Liver (tissue), 8 donors: ENCODE measurements at regions not wholly inside any gene's neighbourhood (a gene's known extent, or its start where the extent isn't known, plus 50 kb on each side); places are given as distances from the start of the nearest gene placed in this dataset.

ENCODE experiments used
- DNase-seq: peaks from one replicate; pipeline ENCODE4 v3.0.0-alpha.2; 2017; ENCODE audit warnings: low spot score
- H3K27ac ChIP-seq, 2 donors: one replicate each; pipeline ENCODE4 v1.7.0; 2013; ENCODE audit warnings: inconsistent platforms in 2 of 2, low read length in 2 of 2, control low read depth in 1 of 2, low read depth in 1 of 2, mild to moderate bottlenecking in 1 of 2
- H3K27me3 ChIP-seq, 4 donors: one replicate each; pipeline versions ENCODE4 v1.6.1 to v1.7.0; 2013; ENCODE audit warnings: low read length in 3 of 4, inconsistent platforms in 1 of 4, mild to moderate bottlenecking in 1 of 4, moderate library complexity in 1 of 4; ENCODE audit not compliant: control insufficient read depth in 4 of 4, insufficient read depth in 4 of 4
- H3K36me3 ChIP-seq, 4 donors: one replicate each; pipeline versions ENCODE4 v1.6.1 to v1.7.0; 2013; ENCODE audit warnings: low read length in 3 of 4, mild to moderate bottlenecking in 3 of 4, low read depth in 1 of 4, moderate library complexity in 1 of 4; ENCODE audit not compliant: control insufficient read depth in 4 of 4, insufficient read depth in 3 of 4
- H3K4me1 ChIP-seq, 4 donors: one replicate each; pipeline versions ENCODE4 v1.6.1 to v1.7.0; 2013; ENCODE audit warnings: low read length in 3 of 4, mild to moderate bottlenecking in 3 of 4, moderate library complexity in 1 of 4; ENCODE audit not compliant: control insufficient read depth in 4 of 4, insufficient read depth in 4 of 4
- H3K4me3 ChIP-seq, 3 donors: one replicate each; pipeline versions ENCODE4 v1.6.1 to v1.7.0; 2013; ENCODE audit warnings: low read length in 3 of 3, control low read depth in 1 of 3, low read depth in 1 of 3, mild to moderate bottlenecking in 1 of 3
- H3K9ac ChIP-seq, 2 donors: one replicate each; pipeline ENCODE4 v1.7.0; 2013; ENCODE audit warnings: low read length in 2 of 2, mild to moderate bottlenecking in 2 of 2, moderate library complexity in 2 of 2, control low read depth in 1 of 2, low read depth in 1 of 2
- H3K9me3 ChIP-seq, 4 donors: one replicate each; pipeline versions ENCODE4 v1.6.1 to v1.7.0; 2013; ENCODE audit warnings: low read length in 3 of 4; ENCODE audit not compliant: control insufficient read depth in 4 of 4
- ATF3 ChIP-seq: IDR thresholded peaks from 2 replicates; pipeline ENCODE4 v1.6.1; 2016; ENCODE audit warnings: antibody characterized with exemption
- CTCF ChIP-seq: fragments of 150-350 bp; IDR thresholded peaks from 2 replicates; pipeline ENCODE4 v1.5.1; 2017; ENCODE audit warnings: improper control_type of control experiment, low read depth, low read length; ENCODE audit not compliant: missing input control
- EGR1 ChIP-seq, 2 donors: IDR thresholded peaks; 2 replicates each; pipeline ENCODE4 v1.6.1; 2016 to 2018; ENCODE audit warnings: antibody characterized with exemption in 2 of 2, low read depth in 2 of 2
- FOXA1 ChIP-seq: IDR thresholded peaks from 2 replicates; pipeline ENCODE4 v1.6.1; 2016; ENCODE audit warnings: antibody characterized with exemption
- FOXA2 ChIP-seq: IDR thresholded peaks from 2 replicates; pipeline ENCODE4 v1.6.1; 2016; ENCODE audit warnings: antibody characterized with exemption
- GABPA ChIP-seq, 2 donors: IDR thresholded peaks in 1 of 2; conservative IDR thresholded peaks in 1 of 2; 2 replicates each; pipeline ENCODE4 v1.6.1; 2016; ENCODE audit warnings: antibody characterized with exemption in 2 of 2, mild to moderate bottlenecking in 1 of 2, moderate library complexity in 1 of 2
- HNF4A ChIP-seq, 2 donors: conservative IDR thresholded peaks; 2 replicates each; pipeline ENCODE4 v1.6.1; 2016; ENCODE audit warnings: antibody characterized with exemption in 2 of 2, mild to moderate bottlenecking in 2 of 2
- HNF4G ChIP-seq: IDR thresholded peaks from 2 replicates; pipeline ENCODE4 v1.6.1; 2016; ENCODE audit warnings: antibody characterized with exemption
- NR2F2 ChIP-seq: IDR thresholded peaks from 2 replicates; pipeline ENCODE4 v1.6.1; 2016; ENCODE audit warnings: antibody characterized with exemption
- RAD21 ChIP-seq, 2 donors: IDR thresholded peaks; 2 replicates each; pipeline ENCODE4 v1.6.1; 2016; ENCODE audit warnings: antibody characterized with exemption in 2 of 2, mild to moderate bottlenecking in 2 of 2
- REST ChIP-seq: IDR thresholded peaks from 2 replicates; pipeline ENCODE4 v1.6.1; 2016; ENCODE audit warnings: antibody characterized with exemption, mild to moderate bottlenecking
- TAF1 ChIP-seq: conservative IDR thresholded peaks from 2 replicates; pipeline ENCODE4 v1.6.1; 2016; ENCODE audit warnings: antibody characterized with exemption, mild to moderate bottlenecking
- ZBTB33 ChIP-seq: IDR thresholded peaks from 2 replicates; pipeline ENCODE4 v1.6.1; 2016; ENCODE audit warnings: antibody characterized with exemption
- WGBS: extraction: QIAGEN DNeasy Blood & Tissue Kit; methylation state at CpG from one replicate; pipeline ENCODE4 v1.1.7; 2013; 5-methylcytosine and 5-hydroxymethylcytosine counted together
- donor health status: healthy.
- donor health status: healthy.
- donor health status: healthy.
- donor health status: healthy.
- donor health status: healthy.

GRCh38 chr5:163079618-163080017, 357.8 kb upstream of the CCNG1 start:
- no peaks in the 10 kb centered on the region for H3K36me3 ChIP-seq
- H3K9me3 ChIP-seq: no peaks in the 10 kb centered on the region
- H3K9ac ChIP-seq: no peak overlapping the region
- no peak overlapping the region for H3K27ac ChIP-seq
- WGBS: 73% methylated on average over 3 of the region's 3 CpGs
- H3K4me3 ChIP-seq: no peak overlapping the region
- TF ChIP-seq FOXA1 (no peak), EGR1 (IDR thresholded peaks at IDR 0.05; ENCODE audit: low read depth in 2 of 2) (no peak), HNF4A (conservative IDR thresholded peaks at IDR 0.05) (no peak), TAF1 (no peak), HNF4G (no peak), ATF3 (no peak), NR2F2 (no peak), RAD21 (IDR thresholded peaks at IDR 0.05) (no peak), CTCF (no peak), ZBTB33 (no peak)
- no peaks in the 10 kb centered on the region for H3K27me3 ChIP-seq
- H3K4me1 ChIP-seq: no peaks in the 10 kb centered on the region
- no peak for DNase-seq

GRCh38 chr5:163089230-163089629, 348.2 kb upstream of the CCNG1 start:
- DNase-seq: no peak
- no peaks in the 10 kb centered on the region for H3K36me3 ChIP-seq
- TF ChIP-seq GABPA (IDR thresholded peaks at IDR 0.05 in 1 of 2, conservative IDR thresholded peaks at IDR 0.05 in 1 of 2) (no peak), HNF4G (no peak), RAD21 (IDR thresholded peaks at IDR 0.05) (no peak), FOXA2 (no peak), REST (no peak), ZBTB33 (no peak), FOXA1 (no peak), NR2F2 (no peak)
- H3K9me3 ChIP-seq: no peaks in the 10 kb centered on the region
- H3K9ac ChIP-seq: no peak overlapping the region
- WGBS: 41% methylated on average over 1 of the region's 1 CpG
- no peaks in the 10 kb centered on the region for H3K27me3 ChIP-seq
- no peaks in the 10 kb centered on the region for H3K4me1 ChIP-seq
- no peak overlapping the region for H3K4me3 ChIP-seq
- H3K27ac ChIP-seq: no peak overlapping the region
